Endothelial cell of umbilical vein (primary cell): ENCODE measurements at regions not wholly inside any gene's neighbourhood (a gene's known extent, or its start where the extent isn't known, plus 50 kb on each side); places are given as distances from the start of the nearest gene placed in this dataset.

Experiments used
- BruUV-seq: library from RNA; stranded (reverse); fragments of 400-500 nt; replicated peaks from 2 replicates; lab custom pipeline; 2021; lab: Mats Ljungman, UMichigan
- CTCF ChIA-PET: fragments of 300-600, 350-600 bp; sonication (Branson Sonifier 250); formaldehyde crosslinking; loops from one replicate; lab custom pipeline; 2021; ENCODE audit warnings: antibody characterized with exemption, inconsistent platforms; lab: Charles Lee
- POLR2A ChIA-PET: fragments of 300-600, 350-600 bp; sonication (Branson Sonifier 250); formaldehyde crosslinking; loops from one replicate; lab custom pipeline; 2021; ENCODE audit warnings: antibody characterized with exemption, inconsistent platforms; lab: Charles Lee
- DNase-seq: peaks from one replicate; pipeline ENCODE4 v3.0.0-alpha.2; 2011; ENCODE audit warnings: low read depth, low spot score
- FAIRE-seq: peaks from 2 replicates; lab custom pipeline; 2011; peaks lifted over from hg19 to GRCh38; lab: Jason Lieb, UNC
- H2AFZ ChIP-seq: 2 replicates; pipeline ENCODE4 v1.6.0; 2012; ENCODE audit warnings: low read depth, low read length, control low read depth, inconsistent platforms
- H3K27ac ChIP-seq: 2 replicates; pipeline ENCODE4 v1.5.1; 2011; ENCODE audit warnings: low read depth, mild to moderate bottlenecking, control low read depth, low read length, moderate library complexity; ENCODE audit not compliant: insufficient read depth
- H3K27me3 ChIP-seq, 2 experiments: 2 replicates each; pipeline versions ENCODE4 v1.6.0 to v1.6.1; 2011; ENCODE audit warnings: low read length in 2 of 2, mixed read lengths in 1 of 2; ENCODE audit not compliant: control insufficient read depth in 2 of 2, insufficient read depth in 2 of 2
- H3K36me3 ChIP-seq, 2 experiments: 2 replicates in 1 of 2; 3 replicates in 1 of 2; pipeline ENCODE4 v1.5.1; 2011; ENCODE audit warnings: low read length in 2 of 2, mild to moderate bottlenecking in 1 of 2, moderate library complexity in 1 of 2; ENCODE audit not compliant: control insufficient read depth in 2 of 2, insufficient read depth in 2 of 2; ENCODE audit errors: extremely low read depth in 1 of 2
- H3K4me1 ChIP-seq: 3 replicates; pipeline ENCODE4 v1.5.1; 2011; ENCODE audit warnings: mild to moderate bottlenecking, low read length; ENCODE audit not compliant: control insufficient read depth, insufficient read depth; ENCODE audit errors: extremely low read depth
- H3K4me2 ChIP-seq: 2 replicates; pipeline ENCODE4 v1.6.1; 2011; ENCODE audit warnings: low read length, control low read depth, mixed read lengths; ENCODE audit not compliant: insufficient read depth
- H3K4me3 ChIP-seq, 3 experiments: fragments of 200-600 bp in 1 of 3; sonication (generic), shearing (Covaris generic) in 1 of 3; replicated peaks in 1 of 3; 2 replicates each; pipeline ENCODE4 v1.5.1; 2011 to 2016; ENCODE audit warnings: control low read depth in 3 of 3, low read length in 3 of 3, mild to moderate bottlenecking in 2 of 3, inconsistent platforms in 1 of 3, low read depth in 1 of 3, moderate library complexity in 1 of 3; ENCODE audit not compliant: insufficient read depth in 1 of 3
- H3K79me2 ChIP-seq: 2 replicates; pipeline ENCODE4 v1.6.0; 2012; ENCODE audit warnings: low read length, inconsistent platforms; ENCODE audit not compliant: control insufficient read depth, insufficient read depth
- H3K9ac ChIP-seq: replicated peaks from 2 replicates; pipeline ENCODE3; 2011; ENCODE audit warnings: low read length, control low read depth; ENCODE audit not compliant: insufficient read depth; ENCODE audit errors: extremely low read depth
- H3K9me1 ChIP-seq: replicated peaks from 3 replicates; pipeline ENCODE4 v1.6.0; 2011; ENCODE audit warnings: mild to moderate bottlenecking, low read length; ENCODE audit not compliant: control insufficient read depth, insufficient read depth; ENCODE audit errors: extremely low read depth
- H3K9me3 ChIP-seq: replicated peaks from 2 replicates; pipeline ENCODE4 v1.5.1; 2012; ENCODE audit warnings: low read length, inconsistent platforms; ENCODE audit not compliant: control insufficient read depth, insufficient read depth
- H4K20me1 ChIP-seq: replicated peaks from 2 replicates; pipeline ENCODE3; 2011; ENCODE audit warnings: mild to moderate bottlenecking, low read length; ENCODE audit not compliant: control insufficient read depth, insufficient read depth; ENCODE audit errors: extremely low read depth
- CTCF ChIP-seq, 2 donors: IDR thresholded peaks; 1 replicate in 1 of 2; 2 replicates in 1 of 2; pipeline ENCODE4 v1.5.1; 2011; ENCODE audit warnings: low read length in 2 of 2, mild to moderate bottlenecking in 2 of 2, moderate library complexity in 2 of 2, control low read depth in 1 of 2, inconsistent platforms in 1 of 2, low read depth in 1 of 2; ENCODE audit not compliant: insufficient read depth in 1 of 2; ENCODE audit errors: extremely low read depth in 1 of 2
- EZH2 ChIP-seq: IDR thresholded peaks from 2 replicates; pipeline ENCODE4 v1.6.1; 2012; ENCODE audit warnings: borderline replicate concordance, low read depth, mild to moderate bottlenecking, moderate library complexity, low read length, inconsistent platforms; ENCODE audit not compliant: severe bottlenecking
- FOS ChIP-seq: IDR thresholded peaks from 2 replicates; pipeline ENCODE4 v1.6.1; 2011; ENCODE audit warnings: mild to moderate bottlenecking, low read length, moderate library complexity, borderline replicate concordance; ENCODE audit not compliant: insufficient read depth
- GATA2 ChIP-seq: IDR thresholded peaks from 2 replicates; pipeline ENCODE4 v1.7.0; 2011; ENCODE audit warnings: low read depth, mild to moderate bottlenecking, moderate library complexity, mixed read lengths, low read length; ENCODE audit not compliant: insufficient read length, insufficient read depth
- JUN ChIP-seq: IDR thresholded peaks from 2 replicates; pipeline ENCODE4 v1.6.1; 2011; ENCODE audit warnings: borderline replicate concordance, low read depth; ENCODE audit not compliant: insufficient read length, insufficient read depth
- MAX ChIP-seq: IDR thresholded peaks from 2 replicates; pipeline ENCODE4 v1.6.1; 2011; ENCODE audit not compliant: insufficient read depth, insufficient read length
- MYC ChIP-seq: IDR thresholded peaks from one replicate; pipeline ENCODE4 v1.6.1; 2011; ENCODE audit warnings: mild to moderate bottlenecking, low read depth, low read length
- POLR2A ChIP-seq: IDR thresholded peaks from 2 replicates; pipeline ENCODE4 v1.6.1; 2012; ENCODE audit warnings: low read depth, mild to moderate bottlenecking, control low read depth, low read length
- POLR2AphosphoS5 ChIP-seq: IDR thresholded peaks from 2 replicates; pipeline ENCODE4 v1.6.1; 2012; ENCODE audit warnings: low read depth, mild to moderate bottlenecking, control low read depth, low read length, moderate library complexity; ENCODE audit not compliant: insufficient read depth
- dilution Hi-C: fragments of 300-500 bp; cut with MboI; formaldehyde crosslinking; loops from one replicate; pipeline ENCODE4 v1.15.0; 2019; ENCODE audit warnings: low sequenced_read_pairs; ENCODE audit not compliant: extremely low pct_ligation_motif_present
- intact Hi-C: fragments of 100-400 bp; cut with micrococcal nuclease; formaldehyde crosslinking; loops from one replicate; pipeline ENCODE4 v1.10.0; 2022

- no peak for FAIRE-seq
- ChIA-PET POLR2A (no interaction called here), CTCF (no interaction called here)
- Histone ChIP-seq H3K4me2 (no peak overlapping the region), H3K36me3 (no peaks in the 10 kb centered on the region), H3K27me3 (no peaks in the 10 kb centered on the region), H3K9ac (no peak overlapping the region), H4K20me1 (no peaks in the 10 kb centered on the region), H3K9me1 (no peaks in the 10 kb centered on the region), H3K27ac (no peak overlapping the region), H3K79me2 (no peaks in the 10 kb centered on the region), H3K9me3 (no peaks in the 10 kb centered on the region), H3K4me3 (no peak overlapping the region), H2AFZ (no peak overlapping the region), H3K4me1 (no peaks in the 10 kb centered on the region)
- intact Hi-C loops, result no loop called here
- dilution Hi-C loops, result no loop called here
- BruUV-seq, result no TSS peak
- DNase-seq, result no peak
- TF ChIP-seq POLR2AphosphoS5 (no peak), EZH2 (no peak), CTCF (IDR thresholded peaks at IDR 0.05; ENCODE audit: extremely low read depth in 1 of 2, insufficient read depth in 1 of 2, low read depth in 1 of 2, low read length in 2 of 2) (no peak), GATA2 (no peak), FOS (no peak), JUN (no peak), POLR2A (no peak), MAX (no peak), MYC (no peak)
These were observed 299.9 kb upstream of the MME start for GRCh38 chr3:154780263-154780662.
